ENCODE measurements at regions not wholly inside any gene's neighbourhood (a gene's known extent, or its start where the extent isn't known, plus 50 kb on each side); places are given as distances from the start of the nearest gene placed in this dataset.

GRCh38 chr2:150572194-150572766 lies 84.8 kb upstream of the RND3 start:
- DNase-seq (ENCODE audit: low read depth, low spot score) (no peak), FAIRE-seq (no peak)
- H4K20me1 ChIP-seq (replicated peaks; ENCODE audit: control insufficient read depth, extremely low read depth, insufficient read depth, low read length) = no peaks in the 10 kb centered on the region
- POLR2A ChIA-PET = no interaction called here
- H3K4me2 ChIP-seq (ENCODE audit: insufficient read depth, low read length) = no peak overlapping the region
- no TSS peak for BruUV-seq (replicated peaks)
- no peaks in the 10 kb centered on the region for H3K27me3 ChIP-seq (ENCODE audit: control insufficient read depth in 2 of 2, insufficient read depth in 2 of 2, low read length in 2 of 2)
- CTCF ChIA-PET = no interaction called here
- dilution Hi-C loops (cut with MboI; ENCODE audit: extremely low pct_ligation_motif_present, low sequenced_read_pairs) (no loop called here), intact Hi-C loops (cut with micrococcal nuclease) (no loop called here)
- no peak overlapping the region for H3K4me3 ChIP-seq (replicated peaks in 1 of 3; ENCODE audit: insufficient read depth in 1 of 3, low read depth in 1 of 3, low read length in 3 of 3)
- no peaks in the 10 kb centered on the region for H3K36me3 ChIP-seq (ENCODE audit: control insufficient read depth in 2 of 2, extremely low read depth in 1 of 2, insufficient read depth in 2 of 2, low read length in 2 of 2)
- TF ChIP-seq FOS (IDR thresholded peaks at IDR 0.05; ENCODE audit: borderline replicate concordance, insufficient read depth, low read length) = no peak
- TF ChIP-seq MAX (IDR thresholded peaks at IDR 0.05; ENCODE audit: insufficient read depth, insufficient read length) = no peak
- no peak for TF ChIP-seq CTCF (IDR thresholded peaks at IDR 0.05; ENCODE audit: extremely low read depth in 1 of 2, insufficient read depth in 1 of 2, low read depth in 1 of 2, low read length in 2 of 2)
- no peak for TF ChIP-seq POLR2AphosphoS5 (IDR thresholded peaks at IDR 0.05; ENCODE audit: insufficient read depth, low read depth, low read length)
- no peak for TF ChIP-seq JUN (IDR thresholded peaks at IDR 0.05; ENCODE audit: borderline replicate concordance, insufficient read depth, insufficient read length, low read depth)
- no peak for TF ChIP-seq MYC (IDR thresholded peaks at IDR 0.05; ENCODE audit: low read depth, low read length)
- TF ChIP-seq GATA2 (IDR thresholded peaks at IDR 0.05; ENCODE audit: insufficient read depth, insufficient read length, low read depth, low read length) = no peak
- TF ChIP-seq POLR2A (IDR thresholded peaks at IDR 0.05; ENCODE audit: low read depth, low read length) = no peak
- TF ChIP-seq EZH2 (IDR thresholded peaks at IDR 0.05; ENCODE audit: borderline replicate concordance, low read depth, low read length, severe bottlenecking) = no peak
- H3K27ac ChIP-seq (ENCODE audit: insufficient read depth, low read depth, low read length) = no peak overlapping the region
- no peak overlapping the region for H2AFZ ChIP-seq (ENCODE audit: low read depth, low read length)
- H3K9me3 ChIP-seq (replicated peaks; ENCODE audit: control insufficient read depth, insufficient read depth, low read length) = no peaks in the 10 kb centered on the region
- H3K9ac ChIP-seq (replicated peaks; ENCODE audit: extremely low read depth, insufficient read depth, low read length) = no peak overlapping the region
- peaks cover 8% of the 10 kb centered on the region for H3K4me1 ChIP-seq (ENCODE audit: control insufficient read depth, extremely low read depth, insufficient read depth, low read length)
- H3K9me1 ChIP-seq (replicated peaks; ENCODE audit: control insufficient read depth, extremely low read depth, insufficient read depth, low read length) = no peaks in the 10 kb centered on the region
- no peaks in the 10 kb centered on the region for H3K79me2 ChIP-seq (ENCODE audit: control insufficient read depth, insufficient read depth, low read length)

Measured in endothelial cell of umbilical vein (primary cell).